ENCODE measurements at regions not wholly inside any gene's neighbourhood (a gene's known extent, or its start where the extent isn't known, plus 50 kb on each side); places are given as distances from the start of the nearest gene placed in this dataset.

GRCh38 chr7:41492603-41493002 lies 210.3 kb downstream of the INHBA start:
- TF ChIP-seq, protein P1, sequence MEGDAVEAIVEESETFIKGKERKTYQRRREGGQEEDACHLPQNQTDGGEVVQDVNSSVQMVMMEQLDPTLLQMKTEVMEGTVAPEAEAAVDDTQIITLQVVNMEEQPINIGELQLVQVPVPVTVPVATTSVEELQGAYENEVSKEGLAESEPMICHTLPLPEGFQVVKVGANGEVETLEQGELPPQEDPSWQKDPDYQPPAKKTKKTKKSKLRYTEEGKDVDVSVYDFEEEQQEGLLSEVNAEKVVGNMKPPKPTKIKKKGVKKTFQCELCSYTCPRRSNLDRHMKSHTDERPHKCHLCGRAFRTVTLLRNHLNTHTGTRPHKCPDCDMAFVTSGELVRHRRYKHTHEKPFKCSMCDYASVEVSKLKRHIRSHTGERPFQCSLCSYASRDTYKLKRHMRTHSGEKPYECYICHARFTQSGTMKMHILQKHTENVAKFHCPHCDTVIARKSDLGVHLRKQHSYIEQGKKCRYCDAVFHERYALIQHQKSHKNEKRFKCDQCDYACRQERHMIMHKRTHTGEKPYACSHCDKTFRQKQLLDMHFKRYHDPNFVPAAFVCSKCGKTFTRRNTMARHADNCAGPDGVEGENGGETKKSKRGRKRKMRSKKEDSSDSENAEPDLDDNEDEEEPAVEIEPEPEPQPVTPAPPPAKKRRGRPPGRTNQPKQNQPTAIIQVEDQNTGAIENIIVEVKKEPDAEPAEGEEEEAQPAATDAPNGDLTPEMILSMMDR (conservative IDR thresholded peaks at IDR 0.05), result no peak
- H3K4me1 Mint-ChIP-seq, result peaks cover 4% of the 10 kb centered on the region
- H3K27me3 Mint-ChIP-seq (ENCODE audit: low read depth), result no peaks in the 10 kb centered on the region
- H3K36me3 Mint-ChIP-seq (ENCODE audit: low read depth), result no peaks in the 10 kb centered on the region
- H3K9me3 Mint-ChIP-seq, result no peaks in the 10 kb centered on the region
- H3K27ac Mint-ChIP-seq (ENCODE audit: unreplicated experiment), result no peak overlapping the region
- no peak overlapping the region for H3K4me3 Mint-ChIP-seq
- no peak for DNase-seq (ENCODE audit: low read depth, low spot score)

- no peaks in the 10 kb centered on the region for H3K9me3 Mint-ChIP-seq
Observed at GRCh38 chr7:41491883-41492471, 210.9 kb downstream of the INHBA start.

GRCh38 chr7:41491308-41491707 lies 211.6 kb downstream of the INHBA start:
- DNase-seq (ENCODE audit: low read depth, low spot score), result no peak
- no peaks in the 10 kb centered on the region for H3K36me3 Mint-ChIP-seq (ENCODE audit: low read depth)
- H3K4me1 Mint-ChIP-seq, result peaks cover 4% of the 10 kb centered on the region
- TF ChIP-seq, protein P1 (conservative IDR thresholded peaks at IDR 0.05), result no peak
- no peak overlapping the region for H3K27ac Mint-ChIP-seq (ENCODE audit: unreplicated experiment)
- no peaks in the 10 kb centered on the region for H3K9me3 Mint-ChIP-seq
- H3K4me3 Mint-ChIP-seq, result no peak overlapping the region
- H3K27me3 Mint-ChIP-seq (ENCODE audit: low read depth), result no peaks in the 10 kb centered on the region

More at GRCh38 chr7:41491883-41492471, 210.9 kb downstream of the INHBA start:
- TF ChIP-seq, protein P1 (conservative IDR thresholded peaks at IDR 0.05), result no peak
- no peak for DNase-seq (ENCODE audit: low read depth, low spot score)
- Mint-ChIP-seq H3K27me3 (ENCODE audit: low read depth) (no peaks in the 10 kb centered on the region), H3K4me1 (peaks cover 4% of the 10 kb centered on the region), H3K27ac (ENCODE audit: unreplicated experiment) (no peak overlapping the region), H3K36me3 (ENCODE audit: low read depth) (no peaks in the 10 kb centered on the region), H3K4me3 (no peak overlapping the region)

DNA sequence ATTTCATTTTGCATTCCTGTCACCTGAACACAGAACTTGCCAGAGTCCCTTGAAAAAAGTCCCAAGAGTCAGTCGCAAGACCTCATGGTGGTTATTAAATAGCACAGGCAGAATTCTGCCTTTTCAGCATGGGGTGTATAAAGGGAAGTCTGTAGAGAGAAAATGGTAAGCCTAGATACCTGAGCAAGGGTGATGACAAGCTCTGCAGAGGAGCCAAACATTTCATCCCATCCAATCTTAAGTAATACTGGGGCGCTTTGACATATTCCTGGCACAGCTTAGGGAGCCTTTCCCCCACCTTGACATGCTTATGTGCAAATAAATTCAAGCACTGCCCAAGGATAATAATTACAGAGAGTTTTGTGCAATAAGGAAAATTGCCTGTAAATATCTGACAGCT lies 213.0 kb downstream of the INHBA start:
- no peak overlapping the region for H3K27ac Mint-ChIP-seq (ENCODE audit: unreplicated experiment)
- TF ChIP-seq, protein P1 (conservative IDR thresholded peaks at IDR 0.05), result no peak

DNA sequence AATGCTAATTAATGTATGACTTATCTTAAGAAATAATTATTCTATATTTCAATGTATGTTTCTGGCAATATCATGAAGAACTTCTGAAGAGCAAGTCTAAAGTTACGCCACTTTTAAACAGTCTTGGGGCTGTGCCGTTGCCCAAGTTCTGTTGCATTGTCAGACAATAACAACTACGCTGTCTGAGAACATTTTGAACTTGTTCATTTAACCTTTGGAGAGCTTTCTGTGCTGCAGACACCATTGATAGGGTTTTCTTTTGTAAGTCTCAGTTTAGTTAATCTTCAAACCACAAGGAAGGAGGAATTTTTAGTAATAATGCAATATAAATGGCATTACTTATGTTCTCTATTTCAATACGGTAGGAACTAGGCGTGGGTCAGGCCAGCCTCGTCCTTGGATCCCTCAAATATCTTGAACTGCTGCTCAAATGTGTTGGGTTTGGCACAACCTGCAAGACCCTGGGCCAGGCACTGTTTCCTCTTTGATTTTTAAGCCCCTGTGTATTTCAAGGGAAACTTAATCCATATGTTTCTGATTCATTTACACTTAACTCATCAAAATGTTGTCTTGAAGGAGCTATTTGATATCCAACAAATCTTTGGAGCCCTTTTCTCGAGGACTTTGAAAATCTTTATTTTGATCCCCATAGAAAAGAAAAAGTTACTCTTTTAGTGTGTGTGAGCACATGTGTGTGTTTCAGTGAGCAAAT lies 215.5 kb downstream of the INHBA start:
- DNase-seq (ENCODE audit: low read depth, low spot score), result no peak
- Mint-ChIP-seq H3K27ac (ENCODE audit: unreplicated experiment) (no peak overlapping the region), H3K4me3 (no peak overlapping the region), H3K4me1 (no peaks in the 10 kb centered on the region), H3K36me3 (ENCODE audit: low read depth) (no peaks in the 10 kb centered on the region), H3K9me3 (no peaks in the 10 kb centered on the region), H3K27me3 (ENCODE audit: low read depth) (no peaks in the 10 kb centered on the region)
- TF ChIP-seq, protein P1 (conservative IDR thresholded peaks at IDR 0.05), result no peak

More for the DNA sequence above, 213.0 kb downstream of the INHBA start:
- no peak for DNase-seq (ENCODE audit: low read depth, low spot score)
- Mint-ChIP-seq H3K27me3 (ENCODE audit: low read depth) (no peaks in the 10 kb centered on the region), H3K4me3 (no peak overlapping the region), H3K36me3 (ENCODE audit: low read depth) (no peaks in the 10 kb centered on the region), H3K4me1 (peaks cover 4% of the 10 kb centered on the region), H3K9me3 (no peaks in the 10 kb centered on the region)

Data from neural crest cell (in vitro differentiated cells).